Activated T-helper 17 cell treated with anti-CD3 and anti-CD28 coated beads, Interleukin-2, amount 50 U/mL, for 72 hours (primary cell): ENCODE measurements at regions not wholly inside any gene's neighbourhood (a gene's known extent, or its start where the extent isn't known, plus 50 kb on each side); places are given as distances from the start of the nearest gene placed in this dataset.

ENCODE experiments used
- ATAC-seq: fragments of 150-1000 bp; cut with Tn5 transposase; replicated peaks from 2 replicates; pipeline ENCODE4 v1.10.0; 2021; ENCODE audit warnings: mild to moderate bottlenecking, moderate library complexity
- H3K27ac Mint-ChIP-seq: one replicate; pipeline ENCODE4 v1.8.0; 2022; ENCODE audit warnings: mixed read lengths
- H3K27me3 Mint-ChIP-seq: one replicate; pipeline ENCODE4 v1.8.0; 2022; ENCODE audit warnings: mixed read lengths
- H3K36me3 Mint-ChIP-seq: one replicate; pipeline ENCODE4 v1.8.0; 2022; ENCODE audit warnings: low read depth, mild to moderate bottlenecking, mixed read lengths
- H3K4me1 Mint-ChIP-seq: one replicate; pipeline ENCODE4 v1.8.0; 2022; ENCODE audit warnings: mixed read lengths
- H3K4me3 Mint-ChIP-seq: one replicate; pipeline ENCODE4 v1.8.0; 2022; ENCODE audit warnings: mild to moderate bottlenecking, mixed read lengths
- H3K9me3 Mint-ChIP-seq: one replicate; pipeline ENCODE4 v1.8.0; 2022; ENCODE audit warnings: mixed read lengths

DNA sequence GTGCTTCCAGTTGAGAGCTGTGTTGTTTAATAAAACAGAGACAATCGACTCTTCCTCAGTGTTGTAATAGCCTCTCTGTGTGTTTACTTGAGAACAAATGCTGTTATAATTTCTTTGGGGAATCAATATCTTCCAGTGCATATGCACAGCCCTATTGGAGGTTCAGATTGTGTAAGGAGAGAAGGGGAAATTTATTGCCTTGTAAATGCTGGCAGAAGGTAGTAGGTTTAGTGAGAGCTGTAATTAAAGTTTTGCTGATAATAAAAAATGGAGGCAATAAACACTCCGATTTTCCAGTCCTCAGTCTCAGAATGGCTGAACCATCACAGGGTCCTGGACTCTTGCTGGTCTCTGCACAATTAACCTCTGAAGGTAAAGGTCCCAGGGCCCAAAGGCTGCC, 128.3 kb downstream of the C5orf15 start:
- Mint-ChIP-seq H3K4me3 (no peak overlapping the region), H3K4me1 (no peaks in the 10 kb centered on the region), H3K27ac (no peak overlapping the region), H3K36me3 (no peaks in the 10 kb centered on the region), H3K9me3 (no peaks in the 10 kb centered on the region), H3K27me3 (peaks cover 27% of the 10 kb centered on the region)
- no peak for ATAC-seq

DNA sequence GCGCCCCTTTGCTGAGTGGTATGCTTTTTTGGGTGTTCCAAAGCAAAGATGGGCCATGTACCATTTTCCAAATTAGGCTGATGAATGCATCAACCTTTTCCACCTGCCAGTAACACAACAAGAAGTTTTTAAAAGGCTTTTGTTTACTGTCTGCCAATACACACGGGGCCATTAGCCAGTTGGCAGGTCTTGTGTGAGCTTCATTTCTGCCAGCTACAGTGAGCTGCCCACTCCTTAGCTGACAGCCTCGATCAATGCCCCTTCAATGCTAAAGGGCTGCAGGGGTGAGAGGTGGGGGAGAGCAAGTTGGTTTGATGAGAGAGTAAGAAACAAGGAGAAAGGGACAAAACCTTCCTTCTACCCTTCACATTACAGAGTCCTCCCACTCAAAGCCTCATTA, 128.7 kb downstream of the C5orf15 start:
- no peaks in the 10 kb centered on the region for H3K9me3 Mint-ChIP-seq
- no peak for ATAC-seq
- H3K36me3 Mint-ChIP-seq: no peaks in the 10 kb centered on the region
- no peaks in the 10 kb centered on the region for H3K4me1 Mint-ChIP-seq
- no peak overlapping the region for H3K4me3 Mint-ChIP-seq
- H3K27ac Mint-ChIP-seq: no peak overlapping the region
- peaks cover 27% of the 10 kb centered on the region for H3K27me3 Mint-ChIP-seq

DNA sequence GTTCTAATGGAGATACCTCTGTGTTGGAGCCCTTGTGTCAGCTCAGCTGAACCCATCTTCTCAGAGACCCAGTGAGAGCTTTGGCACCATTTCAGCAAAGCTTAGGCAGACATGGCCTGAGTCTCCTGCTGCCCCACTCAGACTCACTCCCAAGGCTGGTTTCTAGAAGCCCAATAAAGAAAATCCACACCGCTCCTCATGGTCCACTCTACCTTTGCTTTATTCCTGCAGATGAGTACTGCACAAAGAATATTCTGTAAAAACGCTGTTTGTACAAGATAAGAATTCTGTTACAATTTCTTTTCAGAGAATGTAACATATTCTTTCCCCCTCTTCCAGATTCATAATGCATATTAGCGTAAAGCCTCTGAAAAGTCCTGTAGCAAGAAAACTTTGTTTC, 129.3 kb downstream of the C5orf15 start:
- H3K4me1 Mint-ChIP-seq: no peaks in the 10 kb centered on the region
- no peaks in the 10 kb centered on the region for H3K9me3 Mint-ChIP-seq
- no peak overlapping the region for H3K4me3 Mint-ChIP-seq
- H3K27ac Mint-ChIP-seq: no peak overlapping the region
- no peaks in the 10 kb centered on the region for H3K36me3 Mint-ChIP-seq
- no peak for ATAC-seq
- H3K27me3 Mint-ChIP-seq: peaks cover 28% of the 10 kb centered on the region

DNA sequence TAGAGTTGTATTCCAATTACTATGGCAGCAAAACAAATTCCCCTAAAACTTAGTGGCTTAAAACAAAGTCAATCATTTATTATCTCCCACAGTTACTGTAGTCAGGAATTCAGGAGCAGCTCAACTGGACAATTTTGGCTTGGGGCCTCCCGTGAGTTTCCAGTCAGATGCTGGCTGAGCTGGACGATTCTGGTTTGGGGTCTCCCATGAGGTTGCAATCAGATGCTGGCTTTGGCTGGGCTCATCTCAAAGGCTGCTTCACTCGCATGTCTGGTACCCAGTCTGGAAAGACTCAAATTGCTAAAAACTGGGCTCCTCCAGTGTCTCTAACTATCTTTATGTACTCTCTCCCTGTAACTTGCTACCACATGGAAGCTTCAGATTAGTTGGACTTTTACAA, 130.1 kb downstream of the C5orf15 start:
- H3K27me3 Mint-ChIP-seq: peaks cover 32% of the 10 kb centered on the region
- no peak for ATAC-seq
- H3K9me3 Mint-ChIP-seq: no peaks in the 10 kb centered on the region
- H3K36me3 Mint-ChIP-seq: no peaks in the 10 kb centered on the region
- H3K4me3 Mint-ChIP-seq: no peak overlapping the region
- no peak overlapping the region for H3K27ac Mint-ChIP-seq
- no peaks in the 10 kb centered on the region for H3K4me1 Mint-ChIP-seq

DNA sequence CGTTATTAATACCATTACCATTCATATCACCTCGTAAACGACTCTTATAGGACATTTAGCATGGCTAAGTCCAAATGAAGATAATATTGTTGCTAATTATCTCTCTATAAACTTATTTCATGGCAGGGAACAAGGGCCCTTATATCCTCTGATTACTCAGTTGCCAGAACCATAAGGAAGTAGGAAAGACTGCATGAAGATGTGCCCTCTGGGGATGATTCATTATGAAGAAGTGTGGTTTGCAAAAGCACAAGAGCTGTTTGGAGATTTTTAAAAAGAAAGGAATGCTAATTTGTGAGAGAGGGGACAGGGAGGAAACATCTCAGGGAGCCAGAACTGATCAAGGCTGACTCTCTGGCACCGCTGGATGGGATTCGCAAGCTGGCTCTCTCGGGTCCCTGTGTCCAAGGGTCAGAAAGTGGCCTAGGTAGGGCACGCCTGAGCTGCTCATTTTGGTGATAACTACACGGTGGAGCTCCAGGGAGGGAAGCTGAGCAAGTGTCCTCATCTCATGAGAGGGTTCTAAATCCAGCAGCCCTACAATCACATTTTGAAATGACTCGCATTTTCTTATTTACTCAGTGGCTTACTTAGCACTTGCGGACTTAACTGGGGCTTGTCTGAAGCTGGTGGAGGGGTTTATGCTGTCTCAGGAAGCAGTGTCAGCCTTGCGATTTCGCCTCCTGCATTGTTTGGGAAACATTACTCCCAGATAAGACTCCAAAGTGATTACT, 136.8 kb downstream of the C5orf15 start:
- H3K36me3 Mint-ChIP-seq: no peaks in the 10 kb centered on the region
- H3K27ac Mint-ChIP-seq: no peak overlapping the region
- H3K27me3 Mint-ChIP-seq: peaks cover 13% of the 10 kb centered on the region
- H3K4me1 Mint-ChIP-seq: peaks cover under 1% of the 10 kb centered on the region
- H3K4me3 Mint-ChIP-seq: no peak overlapping the region
- ATAC-seq: peak; percentile 38
- H3K9me3 Mint-ChIP-seq: no peaks in the 10 kb centered on the region

DNA sequence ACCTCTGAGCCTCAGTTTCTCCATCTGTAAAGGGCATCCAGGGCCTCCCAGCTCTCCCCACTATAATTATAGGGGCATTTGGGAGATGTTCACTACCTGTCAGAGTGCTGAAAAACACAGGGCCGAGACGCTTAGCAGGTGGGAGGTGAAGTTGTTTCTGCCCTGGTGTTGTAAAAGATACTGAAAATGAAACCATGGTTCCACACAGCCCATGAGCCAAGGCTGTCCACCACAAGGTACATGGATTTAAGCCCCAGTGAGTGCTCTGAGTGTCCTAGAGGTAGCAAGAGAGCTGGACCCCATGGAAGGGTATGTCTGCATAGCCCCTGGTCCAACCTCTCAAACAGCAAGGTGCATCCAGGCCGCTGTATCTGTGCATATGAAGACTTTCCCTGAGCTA, 137.5 kb downstream of the C5orf15 start:
- no peak for ATAC-seq
- H3K27ac Mint-ChIP-seq: no peak overlapping the region
- peaks cover 8% of the 10 kb centered on the region for H3K4me1 Mint-ChIP-seq
- H3K4me3 Mint-ChIP-seq: no peak overlapping the region
- H3K36me3 Mint-ChIP-seq: no peaks in the 10 kb centered on the region
- peaks cover 10% of the 10 kb centered on the region for H3K27me3 Mint-ChIP-seq
- no peaks in the 10 kb centered on the region for H3K9me3 Mint-ChIP-seq

DNA sequence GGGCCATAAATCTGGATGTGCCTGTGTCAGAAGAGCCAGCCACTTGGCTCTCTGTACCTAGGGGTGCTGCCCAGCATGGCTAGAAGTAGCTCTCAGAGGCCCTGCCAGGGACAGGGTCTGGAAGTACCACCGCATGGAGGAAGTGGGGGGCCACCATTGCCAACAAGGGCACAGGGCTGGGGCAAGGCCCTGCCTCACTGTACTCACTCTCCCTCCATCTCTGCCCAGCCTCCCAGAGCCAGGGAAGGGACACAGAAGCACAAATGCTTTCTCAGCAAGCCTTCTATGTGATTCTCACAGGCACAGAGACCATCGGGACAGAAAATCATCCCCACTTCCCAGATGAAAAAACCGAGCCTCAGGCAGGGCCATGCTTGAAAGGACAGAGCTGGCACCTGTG, 138.1 kb downstream of the C5orf15 start:
- H3K4me3 Mint-ChIP-seq: no peak overlapping the region
- peaks cover 10% of the 10 kb centered on the region for H3K4me1 Mint-ChIP-seq
- H3K9me3 Mint-ChIP-seq: no peaks in the 10 kb centered on the region
- H3K27ac Mint-ChIP-seq: no peak overlapping the region
- H3K27me3 Mint-ChIP-seq: peaks cover 6% of the 10 kb centered on the region
- no peaks in the 10 kb centered on the region for H3K36me3 Mint-ChIP-seq
- ATAC-seq: no peak

DNA sequence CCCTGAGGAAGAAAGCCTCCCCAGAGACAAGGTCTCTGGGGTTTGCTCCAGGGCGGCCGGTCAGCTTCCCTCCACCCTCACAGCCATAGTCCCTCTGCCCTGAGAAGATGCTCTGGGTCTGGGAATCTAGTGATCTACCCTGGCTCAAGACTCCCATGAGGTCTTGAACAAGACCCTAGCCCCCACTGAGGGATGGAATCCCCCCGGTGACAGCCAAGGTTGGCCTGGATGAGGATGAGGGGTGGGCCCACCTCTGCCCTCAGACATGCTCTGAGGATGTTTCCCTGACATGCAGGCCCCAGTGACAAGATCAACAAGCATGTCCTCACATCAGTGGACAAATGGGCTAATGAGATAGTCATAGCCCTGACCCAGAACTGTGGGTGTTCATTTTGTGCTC, 138.6 kb downstream of the C5orf15 start:
- Mint-ChIP-seq H3K27ac (no peak overlapping the region), H3K27me3 (peaks cover 4% of the 10 kb centered on the region), H3K36me3 (no peaks in the 10 kb centered on the region), H3K4me3 (no peak overlapping the region), H3K9me3 (no peaks in the 10 kb centered on the region), H3K4me1 (peaks cover 12% of the 10 kb centered on the region)
- ATAC-seq: no peak

DNA sequence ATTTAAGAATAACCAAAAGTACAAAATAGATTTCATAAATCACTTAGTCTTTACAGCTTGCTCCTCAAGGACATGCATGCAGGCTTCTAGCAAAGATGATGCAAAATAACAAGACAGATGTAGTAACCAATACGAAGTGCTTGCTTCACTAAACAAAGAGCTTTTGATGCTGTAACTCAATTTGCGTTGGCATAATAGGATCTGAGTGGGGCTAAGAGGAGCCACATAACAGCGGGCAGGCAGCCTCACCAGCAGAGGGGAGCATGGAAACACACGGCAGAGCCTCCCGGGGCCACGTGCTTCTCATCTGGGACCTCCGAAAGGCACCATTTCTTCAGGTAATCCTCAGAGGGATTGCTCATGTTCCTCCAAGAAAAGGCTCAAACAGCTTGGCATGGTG, 139.7 kb downstream of the C5orf15 start:
- Mint-ChIP-seq H3K36me3 (no peaks in the 10 kb centered on the region), H3K9me3 (no peaks in the 10 kb centered on the region), H3K27me3 (peaks cover under 1% of the 10 kb centered on the region), H3K4me1 (peaks cover 20% of the 10 kb centered on the region), H3K27ac (no peak overlapping the region), H3K4me3 (no peak overlapping the region)
- no peak for ATAC-seq

DNA sequence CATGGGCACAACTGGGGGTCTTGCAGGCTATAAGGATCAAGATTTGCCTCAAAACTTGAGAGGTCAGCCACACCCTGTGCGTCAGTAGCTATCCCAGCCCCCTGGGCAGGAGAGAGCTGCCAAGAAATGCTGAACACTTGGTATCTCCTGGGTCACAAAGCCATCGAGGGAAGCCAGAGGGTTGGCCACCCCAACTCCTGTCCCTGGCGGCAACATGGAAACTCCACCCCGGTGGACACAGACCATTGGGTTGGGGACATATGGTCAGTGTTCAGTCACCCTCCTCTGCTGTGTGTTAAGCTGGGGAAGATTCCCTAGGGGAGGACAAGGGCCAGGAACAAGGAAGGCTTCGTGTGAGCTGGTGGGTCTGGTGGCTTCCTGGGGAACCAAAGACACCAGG, 140.6 kb downstream of the C5orf15 start:
- peaks cover 1% of the 10 kb centered on the region for H3K27me3 Mint-ChIP-seq
- H3K36me3 Mint-ChIP-seq: no peaks in the 10 kb centered on the region

DNA sequence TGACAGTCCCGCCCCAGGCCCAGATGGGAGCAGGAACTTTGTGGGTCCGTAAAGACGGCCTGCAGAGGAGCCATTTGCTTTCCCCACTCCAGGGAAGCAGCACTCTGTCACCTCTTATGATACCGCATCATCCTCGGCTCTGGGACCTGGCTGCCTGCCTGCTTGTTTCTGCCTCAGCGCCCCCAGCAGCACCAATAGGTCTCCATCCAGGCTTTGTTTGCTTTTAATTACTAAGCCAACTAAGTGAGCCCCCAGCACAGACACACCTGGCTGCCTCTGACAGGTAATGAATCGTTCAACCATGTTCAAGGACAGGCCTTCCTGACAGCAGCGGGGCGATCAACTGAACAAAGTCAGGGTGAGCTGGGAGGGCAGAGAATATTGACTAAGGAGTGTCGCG, 141.4 kb downstream of the C5orf15 start:
- Mint-ChIP-seq H3K27ac (no peak overlapping the region), H3K4me1 (peaks cover 20% of the 10 kb centered on the region), H3K4me3 (no peak overlapping the region), H3K36me3 (no peaks in the 10 kb centered on the region), H3K9me3 (no peaks in the 10 kb centered on the region), H3K27me3 (peaks cover 10% of the 10 kb centered on the region)
- ATAC-seq: no peak

More for the DNA sequence above, 140.6 kb downstream of the C5orf15 start:
- ATAC-seq: no peak
- Mint-ChIP-seq H3K4me3 (no peak overlapping the region), H3K27ac (no peak overlapping the region), H3K9me3 (no peaks in the 10 kb centered on the region), H3K4me1 (peaks cover 20% of the 10 kb centered on the region)

DNA sequence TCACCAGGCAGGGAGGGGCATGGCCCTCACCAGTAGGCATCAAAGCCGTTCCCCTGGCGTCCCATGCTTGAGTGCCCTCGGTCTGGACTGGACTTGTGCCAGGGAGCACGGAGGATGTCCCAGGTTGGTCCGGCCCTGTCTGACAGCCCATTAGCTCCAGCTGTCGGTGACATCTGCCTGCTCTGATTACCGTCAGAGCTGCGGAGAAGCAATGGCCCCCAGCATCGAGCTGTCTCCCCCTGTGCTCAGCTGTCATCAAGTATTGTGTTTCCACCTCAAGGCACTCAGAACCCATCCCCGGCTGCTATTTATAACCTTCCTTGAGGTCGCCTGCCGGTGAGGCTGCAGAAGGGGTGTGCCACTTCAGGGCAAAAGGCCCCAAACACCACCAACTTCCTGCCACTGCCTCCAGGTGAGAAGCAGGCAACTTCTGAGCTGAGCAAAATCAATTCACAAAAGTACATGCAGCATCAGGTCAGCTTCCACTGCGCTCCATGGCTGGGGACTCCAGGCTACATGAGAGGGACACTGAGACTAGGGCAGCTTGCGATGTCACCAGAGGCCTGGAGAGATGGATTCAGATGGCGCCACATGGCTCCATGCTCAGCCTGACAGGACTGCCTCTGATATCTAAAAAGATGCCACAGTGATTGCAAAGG, 142.7 kb downstream of the C5orf15 start:
- Mint-ChIP-seq H3K9me3 (no peaks in the 10 kb centered on the region), H3K36me3 (no peaks in the 10 kb centered on the region), H3K4me3 (no peak overlapping the region), H3K4me1 (peaks cover 20% of the 10 kb centered on the region), H3K27me3 (peaks cover 10% of the 10 kb centered on the region), H3K27ac (no peak overlapping the region)
- ATAC-seq: no peak

DNA sequence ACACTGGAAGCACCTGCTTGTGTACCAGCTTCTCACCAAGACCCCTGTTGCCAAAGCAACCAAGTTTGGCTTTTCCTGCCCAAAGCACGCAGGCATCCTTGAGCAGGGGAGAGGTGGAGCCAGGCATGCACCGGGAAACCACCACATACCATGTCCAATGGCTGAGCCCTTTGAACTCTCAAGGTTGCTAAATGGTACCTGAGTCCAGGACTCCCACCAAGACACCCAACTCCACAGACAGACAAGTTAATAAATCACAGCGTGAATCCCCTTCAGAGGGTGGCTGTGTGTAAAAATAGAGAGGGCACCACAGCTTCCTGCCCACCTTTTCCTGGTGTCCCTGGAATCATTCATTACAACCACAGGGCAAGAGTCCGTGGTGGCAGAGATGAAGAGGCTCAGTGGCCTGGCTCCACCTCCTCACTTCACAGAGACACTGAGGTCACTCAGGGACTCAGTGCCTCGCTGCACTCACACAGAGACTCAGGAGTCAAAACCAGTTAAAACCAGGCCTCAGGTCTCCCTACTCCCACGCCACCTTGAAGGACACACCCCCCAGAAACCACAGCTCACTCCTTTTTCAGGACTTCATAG, 143.7 kb downstream of the C5orf15 start:
- Mint-ChIP-seq H3K36me3 (no peaks in the 10 kb centered on the region), H3K4me1 (peaks cover 20% of the 10 kb centered on the region), H3K9me3 (no peaks in the 10 kb centered on the region), H3K27ac (peak overlapping the region; percentile 25), H3K4me3 (no peak overlapping the region), H3K27me3 (peaks cover 19% of the 10 kb centered on the region)
- ATAC-seq: peak; percentile 89

DNA sequence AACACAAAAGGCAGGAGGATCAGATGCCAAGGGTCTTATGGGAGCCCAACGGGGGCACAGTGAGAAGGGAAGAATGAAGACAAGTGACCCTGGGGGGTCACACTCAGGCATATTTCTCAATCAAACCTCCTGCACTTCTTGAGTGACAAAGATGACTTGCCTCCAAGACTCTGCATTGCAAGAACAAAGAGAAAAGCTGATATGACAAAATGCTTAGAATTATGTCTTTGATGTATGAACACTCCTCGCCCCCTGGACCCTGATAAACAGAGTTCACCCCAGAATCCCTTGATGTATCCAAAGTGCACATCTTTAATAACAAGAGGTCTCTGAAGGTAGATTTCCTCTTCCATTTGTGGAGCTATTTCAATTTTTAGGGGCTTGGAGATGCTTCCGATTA, 146.5 kb downstream of the C5orf15 start:
- Mint-ChIP-seq H3K4me3 (no peak overlapping the region), H3K27ac (no peak overlapping the region), H3K4me1 (peaks cover 20% of the 10 kb centered on the region), H3K27me3 (peaks cover 30% of the 10 kb centered on the region), H3K36me3 (no peaks in the 10 kb centered on the region), H3K9me3 (no peaks in the 10 kb centered on the region)
- no peak for ATAC-seq

DNA sequence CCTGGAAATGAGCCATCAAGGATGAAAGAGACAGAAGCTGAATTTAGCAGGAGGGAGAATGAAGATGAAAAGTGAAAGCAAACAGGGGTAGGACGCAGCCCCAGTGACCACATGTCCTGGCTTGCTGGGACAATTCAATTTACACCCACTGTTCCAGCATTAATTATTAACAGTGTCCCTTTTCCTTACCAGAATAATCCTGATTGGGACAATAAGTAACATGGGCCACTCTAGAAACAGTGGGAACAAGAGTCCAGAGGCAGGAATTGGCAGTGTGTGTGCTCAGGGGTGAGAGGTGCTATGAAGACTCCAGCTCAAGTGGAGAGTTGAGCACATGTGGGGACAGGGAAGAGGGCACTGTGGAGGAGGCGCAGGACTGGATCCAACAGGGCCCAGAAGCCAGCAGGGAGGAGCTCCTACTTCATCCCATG, 147.1 kb downstream of the C5orf15 start:
- Mint-ChIP-seq H3K27ac (no peak overlapping the region), H3K36me3 (no peaks in the 10 kb centered on the region), H3K4me1 (peaks cover 17% of the 10 kb centered on the region), H3K9me3 (no peaks in the 10 kb centered on the region), H3K27me3 (peaks cover 30% of the 10 kb centered on the region), H3K4me3 (no peak overlapping the region)
- no peak for ATAC-seq
